ENCODE measurements at regions not wholly inside any gene's neighbourhood (a gene's known extent, or its start where the extent isn't known, plus 50 kb on each side); places are given as distances from the start of the nearest gene placed in this dataset.

GRCh38 chr13:73772449-73773167 is 361.6 kb downstream of the KLF12 start:
- TF ChIP-seq CTCF (IDR thresholded peaks at IDR 0.05) (no peak), POLR2A (IDR thresholded peaks at IDR 0.05) (no peak)

All from body of pancreas (tissue), 4 donors.